DMS 273 treated with DMSO at 0.1 percent for 48 hours (cell line): ENCODE measurements at regions not wholly inside any gene's neighbourhood (a gene's known extent, or its start where the extent isn't known, plus 50 kb on each side); places are given as distances from the start of the nearest gene placed in this dataset.

Experiments
- DNase-seq: peaks from one replicate; lab custom pipeline; 2025; lab: John Stamatoyannopoulos, UW

GRCh38 chr20:12276011-12276673 is 358.4 kb downstream of the BTBD3 start:
- DNase-seq, result no peak

- DNase-seq, result no peak
These were observed 369.9 kb downstream of the BTBD3 start for GRCh38 chr20:12287575-12287974.

- DNase-seq, result no peak
These were observed 371.8 kb downstream of the BTBD3 start for GRCh38 chr20:12289465-12289864.

- no peak for DNase-seq
These were observed 373.7 kb downstream of the BTBD3 start for GRCh38 chr20:12291386-12291785.

GRCh38 chr20:12293900-12294299 is 376.2 kb downstream of the BTBD3 start:
- DNase-seq, result no peak

GRCh38 chr20:12294678-12295077 is 377.0 kb downstream of the BTBD3 start:
- no peak for DNase-seq

GRCh38 chr20:12305188-12305950 is 387.7 kb downstream of the BTBD3 start:
- no peak for DNase-seq

- no peak for DNase-seq
These were observed 388.4 kb downstream of the BTBD3 start for GRCh38 chr20:12306107-12306506.

GRCh38 chr20:12311094-12311865 is 393.6 kb downstream of the BTBD3 start:
- DNase-seq, result no peak

GRCh38 chr20:12315652-12316051 is 398.0 kb downstream of the BTBD3 start:
- DNase-seq, result no peak

- DNase-seq, result no peak
These were observed 399.1 kb downstream of the BTBD3 start for GRCh38 chr20:12316794-12317193.

GRCh38 chr20:12317433-12317832 is 399.7 kb downstream of the BTBD3 start:
- DNase-seq, result no peak

GRCh38 chr20:12318043-12318442 is 400.4 kb downstream of the BTBD3 start:
- no peak for DNase-seq

GRCh38 chr20:12321736-12322135 is 404.0 kb downstream of the BTBD3 start:
- no peak for DNase-seq

GRCh38 chr20:12327205-12327604 is 409.5 kb downstream of the BTBD3 start:
- no peak for DNase-seq

- no peak for DNase-seq
These were observed 413.5 kb downstream of the BTBD3 start for GRCh38 chr20:12331236-12331635.

GRCh38 chr20:12337601-12338000 is 419.9 kb downstream of the BTBD3 start:
- DNase-seq, result no peak

- no peak for DNase-seq
These were observed 428.3 kb downstream of the BTBD3 start for GRCh38 chr20:12345978-12346377.

GRCh38 chr20:12353842-12354241 is 436.1 kb downstream of the BTBD3 start:
- no peak for DNase-seq

- no peak for DNase-seq
These were observed 437.0 kb downstream of the BTBD3 start for GRCh38 chr20:12354725-12355124.

GRCh38 chr20:12355185-12355584 is 437.5 kb downstream of the BTBD3 start:
- no peak for DNase-seq

GRCh38 chr20:12358006-12358654 is 440.4 kb downstream of the BTBD3 start:
- DNase-seq, result no peak
